GM10266 (cell line): ENCODE measurements at regions not wholly inside any gene's neighbourhood (a gene's known extent, or its start where the extent isn't known, plus 50 kb on each side); places are given as distances from the start of the nearest gene placed in this dataset.

Experiments used
- DNase-seq: peaks from one replicate; pipeline ENCODE4 v3.0.0; 2012; ENCODE audit errors: extremely low spot score
- TF ChIP-seq, protein P1 (sequence below): IDR thresholded peaks from 2 replicates; pipeline ENCODE4 v1.5.1; 2012; ENCODE audit warnings: mild to moderate bottlenecking, low read depth; ENCODE audit not compliant: control insufficient read depth, insufficient read depth; ENCODE audit errors: missing control alignments

DNA sequence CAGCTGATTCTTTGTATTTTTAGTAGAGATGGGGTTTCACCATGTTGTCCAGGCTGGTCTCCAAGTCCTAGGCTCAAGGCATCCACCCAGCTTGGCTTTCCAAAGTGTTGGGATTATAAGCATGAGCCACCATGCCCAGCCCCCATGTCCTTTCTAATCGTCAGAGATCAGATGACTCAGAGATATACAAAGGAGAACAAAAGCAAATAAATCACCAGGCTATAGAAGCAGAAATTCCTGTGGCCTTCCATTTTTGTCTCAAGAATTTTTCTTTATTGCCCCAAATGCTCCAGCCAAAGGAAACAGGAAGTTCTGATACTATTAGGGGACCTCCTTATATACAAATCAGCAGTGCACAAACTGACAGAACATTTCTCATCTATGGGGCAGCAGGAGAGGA is 207.8 kb downstream of the RFC3 start:
- TF ChIP-seq, protein P1, sequence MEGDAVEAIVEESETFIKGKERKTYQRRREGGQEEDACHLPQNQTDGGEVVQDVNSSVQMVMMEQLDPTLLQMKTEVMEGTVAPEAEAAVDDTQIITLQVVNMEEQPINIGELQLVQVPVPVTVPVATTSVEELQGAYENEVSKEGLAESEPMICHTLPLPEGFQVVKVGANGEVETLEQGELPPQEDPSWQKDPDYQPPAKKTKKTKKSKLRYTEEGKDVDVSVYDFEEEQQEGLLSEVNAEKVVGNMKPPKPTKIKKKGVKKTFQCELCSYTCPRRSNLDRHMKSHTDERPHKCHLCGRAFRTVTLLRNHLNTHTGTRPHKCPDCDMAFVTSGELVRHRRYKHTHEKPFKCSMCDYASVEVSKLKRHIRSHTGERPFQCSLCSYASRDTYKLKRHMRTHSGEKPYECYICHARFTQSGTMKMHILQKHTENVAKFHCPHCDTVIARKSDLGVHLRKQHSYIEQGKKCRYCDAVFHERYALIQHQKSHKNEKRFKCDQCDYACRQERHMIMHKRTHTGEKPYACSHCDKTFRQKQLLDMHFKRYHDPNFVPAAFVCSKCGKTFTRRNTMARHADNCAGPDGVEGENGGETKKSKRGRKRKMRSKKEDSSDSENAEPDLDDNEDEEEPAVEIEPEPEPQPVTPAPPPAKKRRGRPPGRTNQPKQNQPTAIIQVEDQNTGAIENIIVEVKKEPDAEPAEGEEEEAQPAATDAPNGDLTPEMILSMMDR = no peak
- DNase-seq = no peak

DNA sequence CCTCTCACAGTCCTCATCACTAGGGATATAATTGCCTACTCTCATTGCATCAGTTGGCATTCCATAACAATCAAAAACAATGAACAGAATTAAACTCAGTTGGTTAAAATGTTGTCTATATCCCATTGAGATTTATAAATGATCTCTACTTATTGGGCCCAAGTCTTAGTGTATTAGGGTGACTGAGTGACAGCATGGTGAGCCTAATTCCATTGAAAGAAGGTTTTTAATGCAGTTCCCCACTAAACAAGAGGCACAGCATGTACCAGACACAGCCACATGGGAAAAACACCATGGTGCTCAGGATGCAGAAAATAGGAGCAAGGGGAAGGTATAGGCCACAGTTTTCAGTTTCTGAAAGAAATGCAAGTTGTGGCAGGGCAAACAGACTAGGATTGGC is 208.4 kb downstream of the RFC3 start:
- DNase-seq = no peak

DNA sequence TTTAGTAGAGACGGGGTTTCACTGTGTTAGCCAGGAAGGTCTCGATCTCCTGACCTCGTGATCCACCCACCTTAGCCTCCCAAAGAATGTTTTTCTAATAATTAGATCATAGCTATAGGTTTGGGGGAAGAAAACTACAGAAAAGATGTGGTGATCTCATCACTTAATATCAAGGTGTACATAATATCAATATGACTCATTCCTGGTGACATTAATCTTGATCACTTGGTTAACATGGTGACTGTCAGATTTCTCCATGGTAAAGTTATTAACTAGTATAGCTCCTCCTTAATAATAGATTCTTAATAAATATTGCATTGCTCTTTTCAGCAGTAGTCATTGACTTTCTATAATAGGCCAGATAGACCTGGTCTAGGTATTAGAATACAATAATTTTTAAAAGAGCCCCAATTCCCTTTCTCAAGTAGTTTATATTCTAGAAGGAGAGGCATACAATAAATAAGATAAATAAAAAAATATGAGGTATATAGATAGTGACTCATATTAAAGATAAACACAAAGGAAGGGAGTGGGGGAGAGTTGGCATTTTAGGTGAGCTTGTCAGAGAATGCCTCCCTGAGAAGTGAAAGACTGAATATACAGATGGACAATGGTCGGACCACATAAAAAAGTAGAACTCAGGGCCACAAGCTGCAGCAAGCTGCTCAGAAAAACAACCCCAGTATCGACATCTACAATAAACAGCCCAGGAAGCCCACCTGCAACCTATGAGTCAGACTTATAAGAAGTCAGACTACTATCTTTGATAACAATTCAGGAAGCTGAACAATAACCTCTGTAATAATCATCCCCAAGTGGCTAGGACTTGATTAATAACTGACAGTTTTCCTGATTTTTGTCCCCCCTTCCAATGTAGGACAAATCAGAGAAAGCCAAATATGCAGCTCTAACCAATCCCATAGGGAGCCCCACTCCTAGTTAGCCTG is 210.8 kb downstream of the RFC3 start:
- no peak for DNase-seq
- TF ChIP-seq, protein P1 = no peak

More for the DNA sequence above, 208.4 kb downstream of the RFC3 start:
- TF ChIP-seq, protein P1 = no peak

DNA sequence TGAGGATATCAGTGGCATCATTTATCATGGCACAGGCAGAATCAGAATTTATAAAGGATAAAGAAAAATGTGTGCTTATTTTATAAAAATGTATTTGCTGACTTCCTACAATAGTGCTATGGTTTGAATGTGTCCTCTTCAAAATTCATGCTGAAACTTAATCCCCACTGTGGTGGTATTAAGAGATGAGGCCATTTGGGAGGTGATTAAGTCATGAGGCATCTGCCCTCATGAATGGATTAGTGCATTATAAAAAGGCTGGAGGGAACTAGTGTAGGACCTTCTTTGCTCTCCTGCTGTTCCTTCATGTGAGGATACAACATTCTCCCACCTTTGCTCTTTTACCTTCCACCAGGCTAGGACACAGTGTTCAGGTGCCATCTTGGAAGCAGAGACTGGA is 212.8 kb downstream of the RFC3 start:
- DNase-seq = no peak
- TF ChIP-seq, protein P1 = no peak

DNA sequence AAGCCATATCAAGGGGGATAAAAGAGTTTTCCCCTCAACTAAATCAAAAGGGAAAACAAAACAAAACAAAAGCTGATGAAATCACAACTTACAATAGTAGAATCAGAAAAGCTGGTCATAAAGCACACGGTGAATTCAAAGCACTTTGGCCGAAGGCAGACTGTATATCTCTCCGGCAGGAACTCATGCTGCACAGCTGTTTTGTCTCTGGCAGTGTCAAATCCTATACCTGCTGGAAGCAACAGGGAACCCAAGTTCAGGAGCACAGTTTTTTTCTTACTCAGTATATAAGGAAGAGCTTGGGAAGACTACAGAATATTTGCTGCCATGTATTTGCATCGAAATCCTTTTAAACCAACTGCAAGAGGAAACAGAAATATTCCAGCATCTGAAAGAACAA is 213.7 kb downstream of the RFC3 start:
- no peak for DNase-seq
- TF ChIP-seq, protein P1 = no peak

DNA sequence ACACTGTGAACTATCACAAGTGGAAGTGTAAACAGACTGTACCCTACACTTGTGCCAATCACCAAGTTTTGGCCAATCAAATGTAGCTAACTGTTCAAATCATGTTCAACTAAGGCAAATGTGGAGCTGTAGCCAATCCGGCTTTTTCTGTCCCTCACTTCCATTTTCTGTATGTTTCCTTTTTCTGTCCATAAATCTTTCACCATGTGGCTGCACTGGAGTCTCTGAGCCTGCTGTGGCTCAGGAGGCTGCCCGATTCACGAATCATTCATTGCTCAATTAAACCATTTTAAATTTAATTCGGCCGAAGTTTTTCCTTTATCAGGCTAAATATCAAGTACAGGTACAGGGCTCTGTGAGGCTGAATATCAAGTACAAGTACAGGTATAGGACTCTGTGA is 216.5 kb downstream of the RFC3 start:
- DNase-seq = no peak

More for the DNA sequence above, 216.5 kb downstream of the RFC3 start:
- TF ChIP-seq, protein P1 = no peak
